NCI-H748 treated with DMSO at 0.1 percent for 48 hours (cell line): ENCODE measurements at regions not wholly inside any gene's neighbourhood (a gene's known extent, or its start where the extent isn't known, plus 50 kb on each side); places are given as distances from the start of the nearest gene placed in this dataset.
"Not testable (repeated sequence)": the region's sequence is repeated elsewhere in the genome, so short reads cannot be mapped to it uniquely, and the experiment has no call there.

Experiments used
- DNase-seq: peaks from one replicate; lab custom pipeline; 2025; lab: John Stamatoyannopoulos, UW

DNA sequence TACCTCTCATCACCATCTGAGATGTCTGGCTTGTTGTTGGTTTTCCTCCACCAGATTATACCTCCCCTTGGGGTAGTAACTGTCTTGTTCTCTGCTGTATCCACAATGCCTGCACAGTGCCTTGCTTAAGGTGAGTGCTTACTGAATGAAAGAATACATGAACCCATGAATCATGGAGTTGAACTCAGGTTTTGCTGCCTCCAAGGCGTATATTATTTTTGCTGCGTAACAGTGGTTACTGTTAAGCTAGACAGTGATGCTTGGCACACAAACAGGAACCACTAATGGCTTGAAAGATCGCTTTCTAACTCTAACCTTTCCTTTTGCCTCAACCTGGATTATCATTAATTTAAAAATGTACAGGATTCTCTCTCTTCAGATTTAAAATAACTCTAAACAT, 695.8 kb downstream of the TOX3 start:
- DNase-seq: no peak

- no peak for DNase-seq
Observed at GRCh38 chr16:51849715-51850114, 697.2 kb downstream of the TOX3 start.

DNA sequence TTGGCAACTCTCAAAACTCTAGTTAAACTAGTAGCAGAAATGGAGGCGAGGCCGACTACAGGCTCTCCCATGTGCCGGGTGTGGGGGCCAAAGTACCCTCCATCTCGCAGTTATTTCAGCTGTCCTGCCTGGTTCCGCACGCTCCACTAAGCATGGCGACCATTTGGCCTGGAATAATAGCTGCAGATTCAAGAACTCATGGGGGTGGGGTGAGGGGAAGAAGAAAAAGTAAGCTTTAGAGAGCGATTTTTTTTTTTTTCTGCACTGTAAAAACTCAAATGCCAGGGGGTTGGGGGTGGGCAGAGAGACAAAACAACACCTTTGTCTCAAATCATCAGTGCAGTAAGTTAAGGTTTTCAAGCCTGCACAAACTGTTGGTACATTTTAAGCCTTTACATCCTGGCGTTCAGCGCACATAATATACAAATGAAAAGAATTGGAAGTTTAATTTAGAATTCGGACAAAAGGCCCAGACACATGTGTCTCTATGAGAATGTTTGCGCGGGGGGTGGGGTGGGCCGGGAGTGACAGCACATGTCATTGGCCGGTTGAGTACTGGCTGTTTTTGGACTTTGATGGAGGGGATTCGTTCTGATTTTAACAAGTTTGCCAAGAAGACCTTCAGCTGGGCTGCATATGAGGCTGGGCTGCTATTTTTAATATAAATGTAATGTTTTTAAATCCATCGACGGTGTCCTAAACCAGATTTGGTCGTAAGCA, 694.7 kb upstream of the SALL1 start:
- DNase-seq: no peak

GRCh38 chr16:51839727-51840462, 688.8 kb upstream of the SALL1 start:
- DNase-seq: no peak

GRCh38 chr16:51834794-51835193, 683.7 kb upstream of the SALL1 start:
- DNase-seq: no peak

GRCh38 chr16:51834133-51834532, 683.1 kb upstream of the SALL1 start:
- DNase-seq: no peak

GRCh38 chr16:51831595-51832367, 680.7 kb upstream of the SALL1 start:
- DNase-seq: no peak

DNA sequence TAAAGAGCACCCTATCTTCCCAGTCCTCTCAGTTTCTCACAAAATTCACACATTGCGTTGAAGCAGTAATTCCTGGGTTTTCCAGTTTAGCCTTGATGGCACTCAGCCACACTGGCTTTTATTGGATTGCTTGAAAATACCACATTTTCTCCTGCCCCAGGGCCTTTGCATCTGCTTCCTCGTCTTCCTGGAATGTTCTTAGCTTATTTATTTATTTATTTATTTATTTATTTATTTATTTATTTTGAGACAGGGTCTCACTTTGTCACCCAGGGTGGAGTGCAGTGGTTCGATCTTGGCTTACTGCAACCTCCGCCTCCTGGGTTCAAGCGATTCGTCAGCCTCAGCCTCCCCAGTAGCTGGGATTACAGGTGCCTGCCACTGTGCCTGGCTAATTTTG, 680.0 kb upstream of the SALL1 start:
- DNase-seq: not testable (repeated sequence)

GRCh38 chr16:51825779-51826178, 674.7 kb upstream of the SALL1 start:
- no peak for DNase-seq

DNA sequence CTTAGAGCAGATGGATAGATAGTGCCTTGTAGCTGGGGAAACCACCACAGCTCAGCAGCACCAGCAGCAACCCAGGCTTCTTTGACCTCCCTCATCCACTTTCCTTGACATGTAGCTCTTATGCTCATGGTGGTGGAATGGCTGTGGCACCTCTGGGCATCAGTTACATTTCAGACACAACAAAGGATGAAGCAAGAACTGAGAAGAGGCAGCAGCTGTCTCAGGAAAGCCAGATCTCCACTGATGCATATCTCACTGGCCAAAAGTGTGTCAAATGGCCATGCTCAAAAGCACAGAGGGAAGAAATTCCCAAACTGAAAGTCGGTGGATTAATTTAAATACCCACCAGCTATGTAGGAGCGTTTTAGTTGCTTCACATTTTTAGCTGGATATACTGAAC, 671.4 kb upstream of the SALL1 start:
- DNase-seq: no peak

DNA sequence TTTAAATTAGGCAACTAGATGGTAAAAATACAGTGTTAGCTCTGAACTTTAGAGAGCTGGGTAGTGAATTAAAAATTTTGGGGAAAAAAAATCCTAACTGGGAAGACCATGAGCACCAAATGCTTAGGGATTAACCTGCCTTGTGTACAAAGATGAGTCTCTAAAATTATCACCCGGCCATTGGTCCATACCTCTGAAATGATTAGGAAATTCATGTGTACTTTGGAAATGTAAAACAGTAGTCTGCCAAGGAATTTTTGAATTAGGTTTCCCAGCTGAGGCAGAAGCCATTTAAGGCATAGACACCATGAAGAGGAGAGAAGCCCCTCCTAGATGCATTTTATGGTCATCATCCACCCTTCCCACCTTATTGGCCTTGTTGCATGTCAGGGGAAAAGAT, 670.5 kb upstream of the SALL1 start:
- no peak for DNase-seq

- no peak for DNase-seq
Observed at GRCh38 chr16:51820176-51820575, 669.1 kb upstream of the SALL1 start.

DNA sequence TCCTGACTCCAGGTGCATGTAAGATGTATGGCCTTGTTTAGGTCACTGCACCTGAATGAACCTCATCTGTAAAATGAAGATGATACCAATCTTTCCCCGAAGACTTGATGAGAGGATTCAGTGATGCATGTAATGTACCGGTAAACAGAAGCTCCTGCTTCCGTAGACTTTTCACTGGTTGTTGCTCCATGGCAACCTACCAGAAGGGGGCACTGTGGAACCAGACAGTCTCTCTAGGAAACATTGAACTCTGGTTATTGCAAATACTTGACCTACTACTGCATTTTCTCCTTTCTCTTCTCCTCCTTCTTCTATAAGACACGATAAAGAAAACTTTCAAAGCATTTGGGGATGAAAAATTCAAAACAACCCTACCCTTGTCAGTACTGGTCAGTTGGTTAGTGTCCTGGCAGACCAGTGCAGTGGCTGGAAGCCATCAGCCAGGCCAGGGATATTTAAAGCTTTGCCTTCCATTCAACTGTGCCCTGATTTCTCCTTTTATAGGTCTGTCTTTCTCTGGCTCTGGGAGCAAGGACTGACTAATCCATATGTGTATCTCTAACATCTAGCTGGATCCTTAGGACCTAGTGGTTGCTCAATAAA, 667.4 kb upstream of the SALL1 start:
- peak; percentile 39 for DNase-seq

- DNase-seq: no peak
Observed at GRCh38 chr16:51816929-51817328, 665.9 kb upstream of the SALL1 start.

DNA sequence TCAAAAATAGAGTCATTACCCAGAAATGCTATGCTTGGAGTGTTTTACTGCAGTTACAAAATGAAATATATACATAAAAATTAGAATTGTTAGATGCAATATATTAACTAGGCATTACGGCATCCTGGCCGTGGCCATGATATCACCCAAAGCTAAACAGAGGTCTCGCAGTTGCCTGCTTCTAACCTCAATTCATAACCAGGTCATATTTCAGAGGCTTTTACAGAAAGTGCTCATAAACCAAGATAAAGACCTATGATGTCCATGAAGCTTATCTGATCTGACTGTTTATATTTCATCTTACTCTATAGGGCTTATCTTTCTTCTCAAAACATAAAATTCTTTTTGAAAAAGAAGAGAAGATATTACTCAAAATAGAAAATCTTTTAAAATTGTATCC, 664.5 kb upstream of the SALL1 start:
- no peak for DNase-seq

- DNase-seq: no peak
Observed at GRCh38 chr16:51814617-51815016, 663.5 kb upstream of the SALL1 start.

GRCh38 chr16:51813609-51814008, 662.5 kb upstream of the SALL1 start:
- no peak for DNase-seq

DNA sequence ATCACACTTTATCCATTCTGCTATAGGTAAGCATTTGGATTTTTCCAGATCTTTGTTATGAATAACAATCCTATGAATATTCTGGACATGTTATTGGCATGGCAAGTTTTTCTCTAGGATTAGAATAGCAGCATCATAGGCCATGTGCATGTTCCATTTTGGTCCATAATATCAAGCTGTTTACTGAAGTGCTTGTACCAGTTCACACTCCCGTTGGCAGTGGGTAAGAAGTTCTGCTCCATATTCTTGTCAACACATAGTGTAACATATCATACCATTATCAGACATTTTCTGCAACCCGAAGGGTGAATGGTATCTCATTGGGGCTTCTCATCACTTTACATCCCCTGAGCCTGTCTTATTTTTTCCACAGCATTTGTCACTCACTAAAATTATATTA, 661.9 kb upstream of the SALL1 start:
- no peak for DNase-seq

GRCh38 chr16:51807551-51807950, 656.5 kb upstream of the SALL1 start:
- no peak for DNase-seq

DNA sequence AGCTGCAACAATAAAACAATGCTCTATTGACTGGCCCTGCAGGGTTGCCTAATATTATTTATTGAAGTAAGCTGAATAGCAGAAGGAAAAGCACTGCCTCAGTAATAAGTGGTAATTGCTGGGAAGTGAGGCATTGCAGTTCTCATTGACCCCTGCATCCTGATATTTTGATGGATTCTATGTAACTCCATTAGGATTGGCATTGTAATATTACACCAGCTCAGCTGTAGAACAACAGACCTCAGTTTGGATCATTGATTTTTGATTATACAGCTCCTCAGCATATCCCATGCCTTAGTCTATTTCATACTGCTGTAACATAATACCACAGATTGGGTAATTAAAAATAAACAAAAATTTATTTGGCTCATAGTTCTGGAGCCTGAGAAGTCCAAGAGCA, 650.6 kb upstream of the SALL1 start:
- peak; percentile 8 for DNase-seq

DNA sequence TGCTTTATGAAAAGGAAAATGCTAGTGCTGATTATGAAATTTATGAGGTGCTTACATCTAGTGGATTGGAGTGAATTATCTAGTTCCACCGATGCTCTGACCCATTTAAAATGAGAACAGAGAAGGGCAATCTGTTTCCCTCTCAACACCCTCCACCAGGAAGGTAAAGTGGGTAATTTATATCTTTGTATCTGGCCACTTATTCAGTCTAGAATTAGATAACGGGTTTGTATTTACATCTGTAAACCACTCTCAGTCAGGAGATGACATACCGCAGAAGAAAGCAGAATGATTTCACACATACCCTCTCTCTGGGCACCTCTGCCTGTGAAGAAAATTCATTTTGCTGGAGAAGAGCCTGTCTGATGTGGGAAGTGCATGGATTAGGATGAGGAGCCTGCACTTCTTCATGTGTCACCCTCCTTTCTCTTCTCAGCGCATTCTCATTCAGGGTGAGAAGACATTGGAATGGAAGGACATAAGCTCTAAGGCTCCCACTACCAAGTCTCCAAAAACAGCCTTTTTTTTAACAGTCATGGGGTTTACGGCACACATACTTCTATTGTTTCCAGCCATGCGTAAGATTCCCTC, 646.7 kb upstream of the SALL1 start:
- no peak for DNase-seq

DNA sequence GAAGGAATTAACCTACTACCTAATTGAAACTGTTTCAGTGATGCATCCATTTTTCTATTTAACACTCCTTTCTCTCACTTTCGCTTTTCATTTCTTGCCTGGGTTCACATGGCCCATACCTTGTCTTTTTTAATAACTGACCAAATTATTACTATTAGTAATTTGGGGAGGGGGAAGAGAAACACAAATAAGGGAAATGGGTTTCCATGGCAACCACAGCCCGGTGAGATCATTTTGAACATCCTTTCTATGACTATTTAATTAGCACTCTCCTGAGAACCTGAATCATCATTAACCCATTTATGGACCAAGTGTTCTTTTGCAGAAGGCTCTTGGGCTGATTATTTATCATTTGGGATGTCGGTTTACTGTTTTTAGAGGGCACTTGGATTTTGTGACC, 628.2 kb upstream of the SALL1 start:
- peak; percentile 2 for DNase-seq
